SK-N-SH treated with all-trans-retinoic acid at 6 μM for 48 hours (cell line): ENCODE measurements at regions not wholly inside any gene's neighbourhood (a gene's known extent, or its start where the extent isn't known, plus 50 kb on each side); places are given as distances from the start of the nearest gene placed in this dataset.

Source experiments
- ARNTL ChIP-seq: fragments of 450-650 bp; formaldehyde crosslinking; IDR thresholded peaks from 2 replicates; pipeline ENCODE4 v1.5.0; 2020; ENCODE audit warnings: low read depth, mild to moderate bottlenecking, moderate library complexity, borderline replicate concordance
- BACH2 ChIP-seq: fragments of 250-450 bp; sonication (Bioruptor Pico); IDR thresholded peaks from 2 replicates; pipeline ENCODE4 v1.9.0; 2021; ENCODE audit warnings: mild to moderate bottlenecking, borderline replicate concordance
- RARB ChIP-seq: fragments of 250-450 bp; sonication (Bioruptor Pico); IDR thresholded peaks from 2 replicates; pipeline ENCODE4 v1.8.0; 2021; ENCODE audit warnings: mild to moderate bottlenecking, moderate library complexity
- SNAI2 ChIP-seq: fragments of 250-450 bp; sonication (Bioruptor Pico); IDR thresholded peaks from 2 replicates; pipeline ENCODE4 v1.5.0; 2020; ENCODE audit warnings: mild to moderate bottlenecking, moderate library complexity
- ZFP3 ChIP-seq: fragments of 250-450 bp; sonication (Bioruptor Pico); IDR thresholded peaks from 2 replicates; pipeline ENCODE4 v1.5.0; 2020; ENCODE audit warnings: mild to moderate bottlenecking, moderate library complexity
- TF ChIP-seq, protein P1 (sequence below): fragments of 250-450 bp; sonication (Bioruptor Pico); IDR thresholded peaks from 2 replicates; pipeline ENCODE4 v1.8.0; 2020; ENCODE audit warnings: mild to moderate bottlenecking, moderate library complexity, borderline replicate concordance
- TF ChIP-seq, protein P2 (sequence below): fragments of 250-450 bp; sonication (Bioruptor Pico); IDR thresholded peaks from 2 replicates; pipeline ENCODE4 v1.5.1; 2020; ENCODE audit warnings: low read depth, mild to moderate bottlenecking, moderate library complexity
- TF ChIP-seq, protein P3 (sequence below): fragments of 250-450 bp; sonication (Bioruptor Pico); IDR thresholded peaks from 2 replicates; pipeline ENCODE4 v1.5.0; 2020; ENCODE audit warnings: mild to moderate bottlenecking, moderate library complexity

DNA sequence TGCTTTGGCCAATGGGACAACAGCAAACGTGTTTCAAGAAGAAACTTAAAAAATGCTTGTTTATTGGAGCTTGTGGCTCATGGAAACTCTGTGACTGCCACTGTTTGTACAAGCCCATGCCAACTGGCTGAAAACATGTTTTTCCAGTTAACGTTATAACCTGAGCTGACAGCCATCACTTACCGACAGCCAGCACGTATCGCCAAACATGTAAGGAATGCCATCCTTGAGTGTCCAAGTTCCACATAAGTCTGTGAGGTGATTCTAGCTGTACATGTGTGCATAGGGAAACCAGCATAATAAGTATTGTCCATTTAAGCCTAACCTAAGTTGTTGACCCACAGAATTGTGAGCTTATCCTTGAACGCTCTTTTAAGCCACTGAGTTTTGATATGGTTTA, 596.9 kb downstream of the TRHDE start:
- TF ChIP-seq BACH2 (CRISPR knock-in tag) (no peak), ARNTL (CRISPR knock-in tag) (no peak), SNAI2 (CRISPR knock-in tag) (no peak), RARB (no peak), ZFP3 (CRISPR knock-in tag) (no peak)
- TF ChIP-seq, protein P1, sequence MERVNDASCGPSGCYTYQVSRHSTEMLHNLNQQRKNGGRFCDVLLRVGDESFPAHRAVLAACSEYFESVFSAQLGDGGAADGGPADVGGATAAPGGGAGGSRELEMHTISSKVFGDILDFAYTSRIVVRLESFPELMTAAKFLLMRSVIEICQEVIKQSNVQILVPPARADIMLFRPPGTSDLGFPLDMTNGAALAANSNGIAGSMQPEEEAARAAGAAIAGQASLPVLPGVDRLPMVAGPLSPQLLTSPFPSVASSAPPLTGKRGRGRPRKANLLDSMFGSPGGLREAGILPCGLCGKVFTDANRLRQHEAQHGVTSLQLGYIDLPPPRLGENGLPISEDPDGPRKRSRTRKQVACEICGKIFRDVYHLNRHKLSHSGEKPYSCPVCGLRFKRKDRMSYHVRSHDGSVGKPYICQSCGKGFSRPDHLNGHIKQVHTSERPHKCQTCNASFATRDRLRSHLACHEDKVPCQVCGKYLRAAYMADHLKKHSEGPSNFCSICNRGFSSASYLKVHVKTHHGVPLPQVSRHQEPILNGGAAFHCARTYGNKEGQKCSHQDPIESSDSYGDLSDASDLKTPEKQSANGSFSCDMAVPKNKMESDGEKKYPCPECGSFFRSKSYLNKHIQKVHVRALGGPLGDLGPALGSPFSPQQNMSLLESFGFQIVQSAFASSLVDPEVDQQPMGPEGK: no peak
- TF ChIP-seq, protein P2, sequence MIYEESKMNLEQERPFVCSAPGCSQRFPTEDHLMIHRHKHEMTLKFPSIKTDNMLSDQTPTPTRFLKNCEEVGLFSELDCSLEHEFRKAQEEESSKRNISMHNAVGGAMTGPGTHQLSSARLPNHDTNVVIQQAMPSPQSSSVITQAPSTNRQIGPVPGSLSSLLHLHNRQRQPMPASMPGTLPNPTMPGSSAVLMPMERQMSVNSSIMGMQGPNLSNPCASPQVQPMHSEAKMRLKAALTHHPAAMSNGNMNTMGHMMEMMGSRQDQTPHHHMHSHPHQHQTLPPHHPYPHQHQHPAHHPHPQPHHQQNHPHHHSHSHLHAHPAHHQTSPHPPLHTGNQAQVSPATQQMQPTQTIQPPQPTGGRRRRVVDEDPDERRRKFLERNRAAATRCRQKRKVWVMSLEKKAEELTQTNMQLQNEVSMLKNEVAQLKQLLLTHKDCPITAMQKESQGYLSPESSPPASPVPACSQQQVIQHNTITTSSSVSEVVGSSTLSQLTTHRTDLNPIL (CRISPR knock-in tag): no peak
- TF ChIP-seq, protein P3, sequence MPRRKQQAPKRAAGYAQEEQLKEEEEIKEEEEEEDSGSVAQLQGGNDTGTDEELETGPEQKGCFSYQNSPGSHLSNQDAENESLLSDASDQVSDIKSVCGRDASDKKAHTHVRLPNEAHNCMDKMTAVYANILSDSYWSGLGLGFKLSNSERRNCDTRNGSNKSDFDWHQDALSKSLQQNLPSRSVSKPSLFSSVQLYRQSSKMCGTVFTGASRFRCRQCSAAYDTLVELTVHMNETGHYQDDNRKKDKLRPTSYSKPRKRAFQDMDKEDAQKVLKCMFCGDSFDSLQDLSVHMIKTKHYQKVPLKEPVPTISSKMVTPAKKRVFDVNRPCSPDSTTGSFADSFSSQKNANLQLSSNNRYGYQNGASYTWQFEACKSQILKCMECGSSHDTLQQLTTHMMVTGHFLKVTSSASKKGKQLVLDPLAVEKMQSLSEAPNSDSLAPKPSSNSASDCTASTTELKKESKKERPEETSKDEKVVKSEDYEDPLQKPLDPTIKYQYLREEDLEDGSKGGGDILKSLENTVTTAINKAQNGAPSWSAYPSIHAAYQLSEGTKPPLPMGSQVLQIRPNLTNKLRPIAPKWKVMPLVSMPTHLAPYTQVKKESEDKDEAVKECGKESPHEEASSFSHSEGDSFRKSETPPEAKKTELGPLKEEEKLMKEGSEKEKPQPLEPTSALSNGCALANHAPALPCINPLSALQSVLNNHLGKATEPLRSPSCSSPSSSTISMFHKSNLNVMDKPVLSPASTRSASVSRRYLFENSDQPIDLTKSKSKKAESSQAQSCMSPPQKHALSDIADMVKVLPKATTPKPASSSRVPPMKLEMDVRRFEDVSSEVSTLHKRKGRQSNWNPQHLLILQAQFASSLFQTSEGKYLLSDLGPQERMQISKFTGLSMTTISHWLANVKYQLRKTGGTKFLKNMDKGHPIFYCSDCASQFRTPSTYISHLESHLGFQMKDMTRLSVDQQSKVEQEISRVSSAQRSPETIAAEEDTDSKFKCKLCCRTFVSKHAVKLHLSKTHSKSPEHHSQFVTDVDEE (CRISPR knock-in tag): no peak
